H1 (cell line): ENCODE measurements at regions not wholly inside any gene's neighbourhood (a gene's known extent, or its start where the extent isn't known, plus 50 kb on each side); places are given as distances from the start of the nearest gene placed in this dataset.

Experiments
- ATF3 ChIP-seq: IDR thresholded peaks from 2 replicates; pipeline ENCODE4 v1.6.1; 2011; ENCODE audit warnings: low read depth, mild to moderate bottlenecking, low read length; ENCODE audit not compliant: insufficient read depth
- BACH1 ChIP-seq: IDR thresholded peaks from 2 replicates; pipeline ENCODE4 v1.6.1; 2012; ENCODE audit warnings: low read length, improper control_type of control experiment

- TF ChIP-seq ATF3 = no peak
- TF ChIP-seq BACH1 = no peak
These were observed 1137.0 kb upstream of the PHF14 start (continued) for GRCh38 chr7:9836671-9837070.
